ENCODE measurements at regions not wholly inside any gene's neighbourhood (a gene's known extent, or its start where the extent isn't known, plus 50 kb on each side); places are given as distances from the start of the nearest gene placed in this dataset.

GRCh38 chr18:42614619-42615293 is 500.7 kb downstream of the RIT2 start:
- no peak for DNase-seq (ENCODE audit: low read depth)

- no peak for DNase-seq (ENCODE audit: low read depth)
Measured at GRCh38 chr18:42617221-42617620, 498.3 kb downstream of the RIT2 start.

- DNase-seq (ENCODE audit: low read depth): no peak
Measured at GRCh38 chr18:42619771-42620170, 495.7 kb downstream of the RIT2 start.

DNA sequence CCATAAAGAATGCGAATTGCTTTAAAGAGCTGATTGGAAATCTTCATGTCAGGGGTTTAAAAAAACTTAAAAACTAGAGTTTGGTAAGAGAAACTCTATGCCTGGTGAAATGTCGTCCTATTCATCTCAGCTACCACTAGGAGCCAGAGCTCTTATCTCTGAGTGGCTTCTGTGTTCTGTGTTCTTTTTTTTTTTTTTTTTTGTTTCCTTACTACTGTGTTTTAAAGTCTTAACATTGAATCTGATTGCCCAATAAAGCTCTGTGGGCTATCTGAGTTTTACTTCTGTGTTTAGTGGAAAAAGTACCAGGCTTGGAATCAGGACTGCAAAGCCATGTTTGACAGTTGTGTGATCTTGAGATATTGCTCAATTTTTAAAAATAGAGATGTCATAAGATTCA is 494.8 kb downstream of the RIT2 start:
- DNase-seq (ENCODE audit: low read depth): no peak

- no peak for DNase-seq (ENCODE audit: low read depth)
Measured at GRCh38 chr18:42623935-42624334, 491.6 kb downstream of the RIT2 start.

DNA sequence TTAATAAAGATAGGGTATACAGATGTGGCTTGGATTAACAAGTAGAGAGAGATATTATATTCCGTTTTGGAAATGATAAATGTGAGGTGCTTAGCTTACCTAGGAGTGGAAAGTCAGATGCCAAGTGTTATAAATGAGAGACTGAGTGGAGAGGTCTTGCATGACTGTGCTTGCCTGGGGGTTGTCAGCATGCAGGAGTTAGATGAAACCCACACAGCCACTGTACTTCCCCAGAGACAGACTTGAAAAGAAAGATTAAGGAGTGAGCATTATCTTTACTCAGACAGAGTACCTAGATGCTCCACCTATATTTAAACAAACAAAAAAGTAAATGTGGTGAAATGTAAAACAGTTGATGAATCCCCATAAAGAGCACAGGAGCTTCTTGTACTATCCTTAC is 482.7 kb downstream of the RIT2 start:
- DNase-seq (ENCODE audit: low read depth): no peak

GRCh38 chr18:42635378-42636048 is 480.0 kb downstream of the RIT2 start:
- no peak for DNase-seq (ENCODE audit: low read depth)

DNA sequence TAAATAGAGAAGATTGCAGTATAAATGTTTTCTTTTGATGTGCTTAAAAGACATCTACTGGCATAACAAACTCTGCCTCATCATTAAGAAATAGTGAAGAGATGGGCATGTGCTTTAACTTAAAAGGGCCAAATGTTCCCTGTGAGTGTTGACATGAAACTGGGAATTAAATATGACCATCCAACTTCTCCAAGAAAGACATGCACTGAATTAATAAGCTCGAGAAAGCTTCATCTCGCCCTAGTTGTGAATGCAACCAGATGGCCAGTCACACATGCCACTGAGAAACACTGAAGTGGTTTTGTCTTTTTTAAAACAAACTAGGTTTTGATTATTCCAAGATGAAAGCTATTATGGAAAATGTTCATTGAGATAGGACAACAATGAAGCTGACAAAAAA is 479.2 kb downstream of the RIT2 start:
- DNase-seq (ENCODE audit: low read depth): no peak

DNA sequence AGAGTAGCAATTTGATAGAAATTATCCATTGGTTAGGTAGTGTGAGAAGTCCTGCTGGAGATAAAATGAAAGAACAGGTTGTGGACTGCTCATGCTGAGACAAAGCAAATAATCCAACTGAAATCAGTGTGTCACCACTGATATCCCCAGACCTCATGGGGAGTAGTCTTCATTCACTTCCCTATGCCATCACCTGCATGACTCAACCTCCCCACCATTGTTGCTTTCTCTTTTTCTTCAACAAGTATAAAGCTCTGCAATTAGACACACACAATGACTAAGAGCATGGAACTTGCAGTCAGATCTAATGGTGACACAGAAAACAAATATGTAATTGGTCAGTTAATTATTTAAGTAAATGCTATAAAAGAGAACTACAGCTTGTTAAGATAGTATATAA is 475.3 kb downstream of the RIT2 start:
- no peak for DNase-seq (ENCODE audit: low read depth)

- no peak for DNase-seq (ENCODE audit: low read depth)
Measured at GRCh38 chr18:42641996-42642395, 473.5 kb downstream of the RIT2 start.

DNA sequence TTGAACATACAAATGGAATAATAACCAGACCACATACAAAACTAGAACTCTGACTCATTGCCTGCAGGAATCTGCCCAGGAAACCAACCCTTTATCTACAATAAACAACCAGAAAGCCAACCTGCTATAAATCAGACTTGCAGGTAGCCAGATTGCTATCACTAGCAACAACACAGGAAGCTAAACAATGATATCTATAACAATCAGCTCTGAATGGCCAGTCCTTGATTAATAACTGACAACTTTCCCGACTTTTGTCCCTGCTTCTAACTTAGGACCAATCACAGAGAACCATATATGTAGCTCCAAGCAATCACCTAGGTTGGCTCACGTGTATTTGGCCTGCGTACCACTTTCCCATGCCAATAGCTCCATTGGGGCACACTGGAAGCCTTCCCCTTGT is 470.8 kb downstream of the RIT2 start:
- no peak for DNase-seq (ENCODE audit: low read depth)

DNA sequence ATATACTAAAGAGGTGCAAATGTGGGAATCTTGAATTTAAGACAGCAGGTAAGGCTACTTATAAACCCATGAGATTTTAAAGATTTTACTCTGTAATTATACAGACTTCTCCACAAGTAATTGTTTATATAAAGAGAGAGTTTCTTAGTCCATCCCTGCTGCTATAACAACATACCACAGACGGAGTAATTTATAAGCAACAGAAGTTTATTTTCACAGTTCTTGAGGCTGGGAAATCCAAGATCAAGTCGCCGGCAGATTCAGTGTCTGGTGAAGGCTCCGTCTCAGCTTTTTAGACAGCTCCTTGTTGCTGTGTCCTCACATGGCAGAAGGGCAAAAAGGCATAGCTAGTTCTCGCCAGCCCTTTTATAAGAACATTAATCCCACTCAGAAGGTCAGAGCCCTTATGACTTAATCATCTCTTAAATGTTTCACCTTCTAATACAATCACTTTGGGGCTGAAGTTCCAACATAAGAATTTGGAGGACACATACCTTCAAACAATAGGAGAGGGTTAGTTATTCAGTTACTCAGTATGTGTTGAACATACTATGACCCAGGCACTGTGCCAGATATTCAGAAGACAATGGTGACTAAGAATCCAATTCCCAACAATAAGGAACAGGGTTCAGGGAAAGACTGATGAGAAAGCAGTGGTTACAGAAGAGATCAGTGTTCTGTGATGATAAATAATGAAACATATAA is 466.0 kb downstream of the RIT2 start:
- no peak for DNase-seq (ENCODE audit: low read depth)

DNA sequence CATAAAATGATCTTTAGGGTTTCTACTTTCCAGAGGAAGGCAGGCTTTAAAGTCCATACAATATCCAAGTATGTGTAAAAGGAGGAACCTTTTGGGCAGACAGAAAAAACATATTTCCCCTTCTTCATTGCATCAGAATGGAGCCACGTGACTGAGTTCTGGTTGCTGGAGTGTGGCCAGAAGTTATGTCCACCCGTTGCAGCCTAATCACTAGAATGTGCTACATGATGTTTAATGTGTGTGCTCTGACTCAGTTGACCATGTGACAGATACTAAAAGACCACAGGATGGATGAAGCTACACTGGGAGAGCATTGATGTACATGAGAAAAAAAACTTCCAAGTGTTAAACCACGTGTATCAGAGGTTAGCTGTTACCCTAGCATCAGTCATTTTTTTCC is 460.9 kb downstream of the RIT2 start:
- no peak for DNase-seq (ENCODE audit: low read depth)

DNA sequence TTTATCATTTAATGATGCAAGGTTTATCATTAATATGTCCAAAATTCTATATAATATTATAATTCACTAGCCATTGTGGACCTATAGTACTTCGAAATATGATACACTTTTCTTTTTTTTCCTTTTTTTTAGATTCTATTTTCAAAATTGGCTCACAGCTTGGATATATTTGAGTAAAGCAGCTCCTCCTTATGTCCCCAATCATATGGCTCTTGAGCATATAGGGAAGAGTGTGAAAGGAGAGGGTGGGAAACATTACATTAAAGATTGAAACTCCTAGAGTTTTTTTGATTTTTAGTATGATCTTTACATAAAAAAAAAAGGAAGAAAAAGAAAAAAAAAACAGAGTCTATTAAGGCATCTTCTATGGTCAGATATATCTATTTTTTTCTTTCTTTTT is 457.9 kb downstream of the RIT2 start:
- no peak for DNase-seq (ENCODE audit: low read depth)

DNA sequence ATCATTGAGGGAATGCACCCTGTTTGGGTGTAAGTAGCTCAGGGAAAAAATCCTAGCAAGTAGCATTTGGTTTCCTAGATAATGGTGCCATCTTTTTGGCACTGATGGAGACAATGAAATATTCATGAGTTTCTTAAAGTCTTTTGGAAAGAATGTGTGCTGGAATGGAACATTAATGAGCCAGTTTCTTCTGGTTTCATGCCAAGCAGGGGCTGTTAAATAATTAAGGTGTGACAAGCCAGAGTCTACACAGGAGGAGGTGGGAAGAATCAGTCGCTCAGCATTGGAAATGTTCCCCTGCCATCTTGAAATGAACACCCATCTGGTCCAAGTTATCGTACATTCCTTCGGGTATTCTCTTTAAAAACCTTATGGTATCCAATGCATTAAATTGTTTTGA is 457.3 kb downstream of the RIT2 start:
- no peak for DNase-seq (ENCODE audit: low read depth)

DNA sequence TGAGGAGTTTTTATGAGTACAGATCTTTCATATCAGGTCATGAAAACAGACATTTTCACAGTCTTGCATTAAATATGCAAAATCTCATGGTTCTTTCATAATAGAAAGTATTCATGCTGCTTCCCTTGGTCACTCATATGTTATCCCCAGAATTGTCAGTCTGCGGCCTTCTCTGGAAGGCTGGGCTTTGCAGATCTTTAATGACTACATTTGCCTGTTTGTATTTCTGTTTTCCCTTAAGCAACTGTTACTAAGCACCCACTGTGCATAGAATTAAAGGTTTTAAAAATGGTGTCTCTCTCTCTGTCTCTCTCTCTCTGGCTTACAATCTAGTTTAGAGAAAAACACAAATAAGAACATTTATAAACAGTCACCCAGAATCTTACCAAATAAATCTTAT is 456.3 kb downstream of the RIT2 start:
- DNase-seq (ENCODE audit: low read depth): no peak

DNA sequence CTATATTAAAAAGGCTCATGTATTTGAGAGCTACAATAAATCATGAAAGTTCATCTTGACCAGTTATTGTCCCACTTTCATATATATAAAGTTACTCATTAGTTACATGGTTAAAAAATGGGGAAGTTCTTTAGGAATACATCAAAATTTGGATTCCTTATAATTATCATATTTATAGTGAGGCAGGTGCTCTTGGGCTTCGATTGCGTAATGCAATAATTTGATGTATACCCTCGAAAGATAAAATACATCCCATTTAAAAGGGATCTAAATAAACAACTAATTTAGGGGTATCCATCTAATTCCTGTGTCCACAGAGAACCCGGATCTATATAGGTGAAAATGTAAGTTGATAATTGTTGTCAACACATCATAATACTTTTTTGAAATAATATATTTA is 444.6 kb downstream of the RIT2 start:
- DNase-seq (ENCODE audit: low read depth): no peak

- no peak for DNase-seq (ENCODE audit: low read depth)
Measured at GRCh38 chr18:42675810-42676209, 439.7 kb downstream of the RIT2 start.

DNA sequence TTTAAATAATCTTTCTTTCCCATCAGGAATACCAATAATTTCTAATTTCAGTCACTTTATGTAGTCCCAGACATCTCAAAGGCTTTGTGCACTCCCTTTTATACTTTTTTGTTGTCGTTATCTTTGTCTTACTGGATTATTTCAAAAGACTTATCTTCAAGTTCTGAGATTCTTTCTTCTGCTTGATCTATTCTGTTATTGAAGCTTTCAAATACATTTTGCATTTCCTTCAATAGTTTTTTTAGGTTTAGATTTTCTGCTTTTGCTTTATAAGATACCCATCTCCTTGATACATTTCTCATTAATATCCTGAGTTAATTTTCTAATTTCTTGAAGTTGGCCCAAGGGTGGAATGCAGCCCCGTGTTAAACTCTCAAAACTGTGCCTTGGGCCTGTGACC is 432.4 kb downstream of the RIT2 start:
- DNase-seq (ENCODE audit: low read depth): no peak

- no peak for DNase-seq (ENCODE audit: low read depth)
Measured at GRCh38 chr18:42689310-42689709, 426.2 kb downstream of the RIT2 start.
